ENCODE measurements at regions not wholly inside any gene's neighbourhood (a gene's known extent, or its start where the extent isn't known, plus 50 kb on each side); places are given as distances from the start of the nearest gene placed in this dataset.
"Not testable (repeated sequence)": the region's sequence is repeated elsewhere in the genome, so short reads cannot be mapped to it uniquely, and the experiment has no call there.

- H3F3A ChIP-seq (ENCODE audit: insufficient read depth, low read length) = no peaks in the 10 kb centered on the region
- no peak for DNase-seq
- H3K79me2 ChIP-seq (ENCODE audit: low read length) = no peaks in the 10 kb centered on the region
- H3K27me3 ChIP-seq (replicated peaks; ENCODE audit: insufficient read depth, low read length) = no peaks in the 10 kb centered on the region
- H3K9me3 ChIP-seq (replicated peaks; ENCODE audit: insufficient read depth, low read length) = no peaks in the 10 kb centered on the region
- no peak overlapping the region for H3K9ac ChIP-seq (ENCODE audit: low read length)
- no peaks in the 10 kb centered on the region for H3K9me2 ChIP-seq (replicated peaks; ENCODE audit: insufficient read depth, low read length)
- H3K4me2 ChIP-seq (ENCODE audit: low read depth, low read length) = no peak overlapping the region
- H3K36me3 ChIP-seq (replicated peaks; ENCODE audit: insufficient read depth, low read length) = no peaks in the 10 kb centered on the region
- H3K4me1 ChIP-seq (ENCODE audit: low read length) = peaks cover 24% of the 10 kb centered on the region
- no peak for TF ChIP-seq EZH2phosphoT487 (IDR thresholded peaks at IDR 0.05; ENCODE audit: low read length)
- no peak for TF ChIP-seq EZH2 (optimal IDR thresholded peaks at IDR 0.05; ENCODE audit: low read depth, low read length)
- TF ChIP-seq CTCF (IDR thresholded peaks at IDR 0.05; ENCODE audit: low read length) = no peak
- H3K4me3 ChIP-seq (ENCODE audit: low read length) = no peak overlapping the region
- H2AFZ ChIP-seq (ENCODE audit: low read length) = no peak overlapping the region
- no peaks in the 10 kb centered on the region for H4K20me1 ChIP-seq (ENCODE audit: insufficient read depth, low read length)
- H3K27ac ChIP-seq (ENCODE audit: low read length) = no peak overlapping the region
Observed at GRCh38 chr3:66933233-66933632, 64.9 kb upstream of the KBTBD8 start.

- H3K9ac ChIP-seq (ENCODE audit: low read length) = no peak overlapping the region
- peaks cover 21% of the 10 kb centered on the region for H3K4me1 ChIP-seq (ENCODE audit: low read length)
Observed at GRCh38 chr3:66934041-66934440, 64.1 kb upstream of the KBTBD8 start.

GRCh38 chr3:66934725-66935124, 63.4 kb upstream of the KBTBD8 start:
- no peaks in the 10 kb centered on the region for H3K9me2 ChIP-seq (replicated peaks; ENCODE audit: insufficient read depth, low read length)
- H3K4me3 ChIP-seq (ENCODE audit: low read length) = no peak overlapping the region
- H3K27me3 ChIP-seq (replicated peaks; ENCODE audit: insufficient read depth, low read length) = no peaks in the 10 kb centered on the region
- TF ChIP-seq CTCF (IDR thresholded peaks at IDR 0.05; ENCODE audit: low read length) = no peak
- no peak for TF ChIP-seq EZH2 (optimal IDR thresholded peaks at IDR 0.05; ENCODE audit: low read depth, low read length)
- TF ChIP-seq EZH2phosphoT487 (IDR thresholded peaks at IDR 0.05; ENCODE audit: low read length) = no peak
- no peak overlapping the region for H2AFZ ChIP-seq (ENCODE audit: low read length)
- no peaks in the 10 kb centered on the region for H3F3A ChIP-seq (ENCODE audit: insufficient read depth, low read length)
- no peak overlapping the region for H3K4me2 ChIP-seq (ENCODE audit: low read depth, low read length)
- no peaks in the 10 kb centered on the region for H3K36me3 ChIP-seq (replicated peaks; ENCODE audit: insufficient read depth, low read length)
- no peak overlapping the region for H3K9ac ChIP-seq (ENCODE audit: low read length)
- H4K20me1 ChIP-seq (ENCODE audit: insufficient read depth, low read length) = no peaks in the 10 kb centered on the region
- peaks cover 21% of the 10 kb centered on the region for H3K4me1 ChIP-seq (ENCODE audit: low read length)
- no peaks in the 10 kb centered on the region for H3K79me2 ChIP-seq (ENCODE audit: low read length)
- DNase-seq = no peak
- no peaks in the 10 kb centered on the region for H3K9me3 ChIP-seq (replicated peaks; ENCODE audit: insufficient read depth, low read length)
- no peak overlapping the region for H3K27ac ChIP-seq (ENCODE audit: low read length)

More at GRCh38 chr3:66934041-66934440, 64.1 kb upstream of the KBTBD8 start:
- no peaks in the 10 kb centered on the region for H4K20me1 ChIP-seq (ENCODE audit: insufficient read depth, low read length)
- H3K9me3 ChIP-seq (replicated peaks; ENCODE audit: insufficient read depth, low read length) = no peaks in the 10 kb centered on the region
- TF ChIP-seq EZH2phosphoT487 (IDR thresholded peaks at IDR 0.05; ENCODE audit: low read length) (no peak), EZH2 (optimal IDR thresholded peaks at IDR 0.05; ENCODE audit: low read depth, low read length) (no peak), CTCF (IDR thresholded peaks at IDR 0.05; ENCODE audit: low read length) (no peak)
- H3F3A ChIP-seq (ENCODE audit: insufficient read depth, low read length) = no peaks in the 10 kb centered on the region
- no peak overlapping the region for H3K4me2 ChIP-seq (ENCODE audit: low read depth, low read length)
- H3K27ac ChIP-seq (ENCODE audit: low read length) = no peak overlapping the region
- no peaks in the 10 kb centered on the region for H3K36me3 ChIP-seq (replicated peaks; ENCODE audit: insufficient read depth, low read length)
- no peak for DNase-seq
- H2AFZ ChIP-seq (ENCODE audit: low read length) = no peak overlapping the region
- no peaks in the 10 kb centered on the region for H3K79me2 ChIP-seq (ENCODE audit: low read length)
- no peak overlapping the region for H3K4me3 ChIP-seq (ENCODE audit: low read length)
- H3K9me2 ChIP-seq (replicated peaks; ENCODE audit: insufficient read depth, low read length) = no peaks in the 10 kb centered on the region
- no peaks in the 10 kb centered on the region for H3K27me3 ChIP-seq (replicated peaks; ENCODE audit: insufficient read depth, low read length)

- not testable (repeated sequence) for H3K4me2 ChIP-seq (ENCODE audit: low read depth, low read length); H2AFZ ChIP-seq (ENCODE audit: low read length); H3K9me3 ChIP-seq (replicated peaks; ENCODE audit: insufficient read depth, low read length); H3K27me3 ChIP-seq (replicated peaks; ENCODE audit: insufficient read depth, low read length); H3K9me2 ChIP-seq (replicated peaks; ENCODE audit: insufficient read depth, low read length); H3K9ac ChIP-seq (ENCODE audit: low read length); H3K36me3 ChIP-seq (replicated peaks; ENCODE audit: insufficient read depth, low read length); H3F3A ChIP-seq (ENCODE audit: insufficient read depth, low read length); H4K20me1 ChIP-seq (ENCODE audit: insufficient read depth, low read length); DNase-seq; H3K79me2 ChIP-seq (ENCODE audit: low read length); H3K27ac ChIP-seq (ENCODE audit: low read length); H3K4me3 ChIP-seq (ENCODE audit: low read length)
- H3K4me1 ChIP-seq (ENCODE audit: low read length) = peaks cover 20% of the 10 kb centered on the region
Observed at GRCh38 chr3:66937041-66937440, 61.1 kb upstream of the KBTBD8 start.
